ENCODE measurements at regions not wholly inside any gene's neighbourhood (a gene's known extent, or its start where the extent isn't known, plus 50 kb on each side); places are given as distances from the start of the nearest gene placed in this dataset.

DNA sequence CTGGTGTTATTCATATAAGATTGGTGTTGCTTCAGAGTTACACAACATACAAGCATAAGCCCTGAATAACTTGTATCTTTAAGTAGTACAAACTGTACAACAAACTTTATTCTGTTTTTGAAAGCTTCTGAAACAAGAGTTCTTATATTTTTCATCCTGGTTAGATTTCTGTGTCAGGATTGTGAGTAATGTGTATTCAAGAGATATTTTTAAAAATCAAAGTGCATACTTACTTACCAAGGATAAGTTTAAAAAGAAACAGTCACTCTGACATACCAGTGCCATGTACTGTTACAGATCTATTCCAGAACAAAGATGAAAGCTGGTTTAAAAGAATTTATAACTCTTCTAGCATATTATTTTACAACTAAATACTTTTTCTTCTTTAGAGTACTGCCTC is 755.1 kb downstream of the ZPLD1 start (continued):
- no peak for TF ChIP-seq SIRT6 (IDR thresholded peaks at IDR 0.05; ENCODE audit: low read length)
- no peak for TF ChIP-seq SAP30 (IDR thresholded peaks at IDR 0.05; ENCODE audit: insufficient read depth, insufficient replicate concordance, low read length)
